ENCODE measurements at regions not wholly inside any gene's neighbourhood (a gene's known extent, or its start where the extent isn't known, plus 50 kb on each side); places are given as distances from the start of the nearest gene placed in this dataset.
"Not testable (repeated sequence)": the region's sequence is repeated elsewhere in the genome, so short reads cannot be mapped to it uniquely, and the experiment has no call there.

DNA sequence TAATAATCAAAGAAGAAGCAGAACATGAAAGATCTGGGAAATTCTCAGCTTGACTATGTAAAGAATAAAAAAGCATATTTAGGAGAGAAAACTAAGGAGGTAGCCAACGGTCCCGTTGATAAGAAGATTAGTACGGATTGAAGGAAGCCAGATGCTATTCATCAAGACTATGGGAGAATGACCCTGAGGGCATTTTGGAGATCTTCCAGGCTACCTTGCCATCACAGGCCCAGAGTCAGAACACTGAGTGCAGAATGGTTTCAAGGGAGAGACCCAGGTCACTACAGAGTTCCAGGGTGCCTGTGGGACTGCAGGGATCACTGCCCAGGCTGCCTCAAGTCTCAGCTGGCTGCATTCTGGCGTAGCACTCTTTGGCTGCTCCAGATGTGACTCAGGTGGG is 752.9 kb upstream of the ARPP21 start:
- Histone ChIP-seq H3K27me3 (ENCODE audit: control insufficient read depth in 3 of 3, insufficient read depth in 3 of 3, low read length in 3 of 3) (no peaks in the 10 kb centered on the region), H3K9me3 (ENCODE audit: control insufficient read depth in 2 of 2, insufficient read depth in 1 of 2, low read depth in 1 of 2, low read length in 1 of 2) (no peaks in the 10 kb centered on the region), H3K27ac (ENCODE audit: low read depth in 1 of 3, low read length in 2 of 3) (no peak overlapping the region), H3K4me1 (ENCODE audit: control insufficient read depth in 3 of 3, insufficient read depth in 2 of 3, low read depth in 1 of 3, low read length in 2 of 3) (peaks cover 0 to 2% (median 0%) of the 10 kb centered on the region in 3 donors), H3K36me3 (ENCODE audit: control insufficient read depth in 3 of 3, insufficient read depth in 2 of 3, low read depth in 1 of 3, low read length in 3 of 3) (no peaks in the 10 kb centered on the region), H3K4me3 (ENCODE audit: low read depth in 1 of 3, low read length in 3 of 3) (no peak overlapping the region)
- DNase-seq (no peak), FAIRE-seq (no peak)
- WGBS, 3 donors = 64 to 81% (median 65%) methylated on average over 4 of the region's 4 CpGs

DNA sequence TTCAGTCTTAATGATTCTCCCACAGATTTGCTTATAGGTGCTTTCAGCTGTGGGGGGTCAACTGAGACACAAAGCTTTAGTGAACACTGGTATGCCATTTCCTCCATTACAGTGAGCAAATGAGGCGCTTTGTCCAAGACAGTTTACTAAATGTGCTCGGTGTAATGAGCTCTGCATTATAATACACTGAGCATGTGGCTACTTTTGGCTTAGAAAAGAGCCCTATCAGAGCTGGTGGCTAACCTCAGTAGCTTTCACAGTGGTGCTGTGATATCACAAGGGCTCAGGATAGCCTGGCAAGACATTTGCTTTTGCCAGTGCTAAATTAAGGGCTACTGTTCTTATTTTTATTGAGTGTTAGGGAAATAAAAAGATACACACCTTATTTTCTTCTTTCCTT is 749.7 kb upstream of the ARPP21 start:
- Histone ChIP-seq H3K4me1 (ENCODE audit: control insufficient read depth in 3 of 3, insufficient read depth in 2 of 3, low read depth in 1 of 3, low read length in 2 of 3) (peaks cover 0 to 2% (median 0%) of the 10 kb centered on the region in 3 donors), H3K27ac (ENCODE audit: low read depth in 1 of 3, low read length in 2 of 3) (no peak overlapping the region), H3K36me3 (ENCODE audit: control insufficient read depth in 3 of 3, insufficient read depth in 2 of 3, low read depth in 1 of 3, low read length in 3 of 3) (no peaks in the 10 kb centered on the region), H3K27me3 (ENCODE audit: control insufficient read depth in 3 of 3, insufficient read depth in 3 of 3, low read length in 3 of 3) (no peaks in the 10 kb centered on the region), H3K4me3 (ENCODE audit: low read depth in 1 of 3, low read length in 3 of 3) (no peak overlapping the region), H3K9me3 (ENCODE audit: control insufficient read depth in 2 of 2, insufficient read depth in 1 of 2, low read depth in 1 of 2, low read length in 1 of 2) (no peaks in the 10 kb centered on the region)
- WGBS, 3 donors = 84 to 92% (median 89%) methylated on average over 2 of the region's 2 CpGs
- DNase-seq = no peak
- no peak for FAIRE-seq

DNA sequence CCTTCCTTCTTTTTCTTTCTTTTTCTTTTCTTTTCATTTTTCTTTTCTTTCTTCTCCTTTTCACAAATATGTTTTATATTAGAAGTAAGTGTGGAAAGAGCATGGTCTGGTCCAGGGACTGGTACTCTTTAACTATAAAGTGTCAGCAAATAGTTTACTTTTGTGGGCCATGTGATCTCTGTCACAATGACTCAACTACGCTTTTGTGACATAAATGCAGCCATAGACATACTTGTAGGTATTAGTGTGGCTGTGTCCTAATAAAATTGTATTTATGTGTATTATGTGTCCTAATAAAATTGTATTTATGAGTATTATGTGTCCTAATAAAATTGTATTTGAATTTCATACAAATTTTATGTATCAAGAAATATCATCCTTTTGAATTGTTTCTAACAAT is 749.1 kb upstream of the ARPP21 start:
- H3K27ac ChIP-seq (ENCODE audit: low read depth in 1 of 3, low read length in 2 of 3) = no peak overlapping the region
- H3K9me3 ChIP-seq (ENCODE audit: control insufficient read depth in 2 of 2, insufficient read depth in 1 of 2, low read depth in 1 of 2, low read length in 1 of 2) = no peaks in the 10 kb centered on the region
- no peak for FAIRE-seq
- WGBS, 3 donors = 80 to 91% (median 86%) methylated on average over 1 of the region's 1 CpG
- DNase-seq = no peak
- H3K4me3 ChIP-seq (ENCODE audit: low read depth in 1 of 3, low read length in 3 of 3) = no peak overlapping the region
- no peaks in the 10 kb centered on the region for H3K27me3 ChIP-seq (ENCODE audit: control insufficient read depth in 3 of 3, insufficient read depth in 3 of 3, low read length in 3 of 3)
- H3K4me1 ChIP-seq (ENCODE audit: control insufficient read depth in 3 of 3, insufficient read depth in 2 of 3, low read depth in 1 of 3, low read length in 2 of 3) = peaks cover 0 to 2% (median 0%) of the 10 kb centered on the region in 3 donors
- H3K36me3 ChIP-seq (ENCODE audit: control insufficient read depth in 3 of 3, insufficient read depth in 2 of 3, low read depth in 1 of 3, low read length in 3 of 3) = no peaks in the 10 kb centered on the region

DNA sequence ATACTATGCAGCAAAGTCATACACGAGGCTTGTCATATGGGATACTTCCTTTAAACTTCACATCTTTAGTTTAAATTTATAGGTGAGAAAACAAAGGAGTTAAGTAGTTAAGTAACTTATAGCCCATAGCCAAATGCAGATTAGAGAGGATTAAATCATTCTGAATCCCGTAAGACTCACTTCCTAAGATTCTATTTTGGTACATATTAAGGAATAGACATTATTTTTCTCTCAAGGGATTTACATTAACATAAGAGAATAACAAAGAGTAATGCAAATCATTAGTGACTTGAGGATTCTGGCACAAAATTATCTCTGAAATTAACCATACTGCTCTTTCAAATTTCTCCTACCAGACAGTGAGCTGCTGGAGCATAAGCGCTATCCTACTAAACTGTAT is 747.4 kb upstream of the ARPP21 start:
- Histone ChIP-seq H3K4me3 (ENCODE audit: low read depth in 1 of 3, low read length in 3 of 3) (no peak overlapping the region), H3K27ac (ENCODE audit: low read depth in 1 of 3, low read length in 2 of 3) (no peak overlapping the region), H3K4me1 (ENCODE audit: control insufficient read depth in 3 of 3, insufficient read depth in 2 of 3, low read depth in 1 of 3, low read length in 2 of 3) (peaks cover 0 to 2% (median 0%) of the 10 kb centered on the region in 3 donors), H3K36me3 (ENCODE audit: control insufficient read depth in 3 of 3, insufficient read depth in 2 of 3, low read depth in 1 of 3, low read length in 3 of 3) (no peaks in the 10 kb centered on the region), H3K9me3 (ENCODE audit: control insufficient read depth in 2 of 2, insufficient read depth in 1 of 2, low read depth in 1 of 2, low read length in 1 of 2) (no peaks in the 10 kb centered on the region), H3K27me3 (ENCODE audit: control insufficient read depth in 3 of 3, insufficient read depth in 3 of 3, low read length in 3 of 3) (no peaks in the 10 kb centered on the region)
- FAIRE-seq = no peak
- WGBS, 3 donors = 84 to 91% (median 89%) methylated on average over 3 of the region's 3 CpGs
- DNase-seq = no peak

DNA sequence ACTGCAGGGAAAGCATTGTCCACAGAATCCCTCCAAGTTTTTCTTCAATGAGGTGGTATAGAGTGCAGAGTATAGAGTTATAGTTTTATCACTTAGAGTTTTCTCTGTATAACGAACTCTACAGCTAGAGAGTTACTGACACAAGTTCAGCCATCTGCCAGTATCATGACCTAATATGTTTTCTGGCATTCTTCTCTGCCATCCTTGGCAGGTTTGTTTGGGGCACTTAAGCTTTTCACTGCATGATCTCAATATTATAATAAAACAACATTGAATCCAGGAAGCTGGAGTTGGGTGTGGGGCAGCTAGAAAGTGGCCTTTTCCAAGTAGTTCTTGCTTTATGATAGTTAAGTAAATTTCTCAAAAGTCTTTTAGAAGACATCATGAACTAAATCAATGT is 743.5 kb upstream of the ARPP21 start:
- Histone ChIP-seq H3K4me3 (ENCODE audit: low read depth in 1 of 3, low read length in 3 of 3) (no peak overlapping the region), H3K36me3 (ENCODE audit: control insufficient read depth in 3 of 3, insufficient read depth in 2 of 3, low read depth in 1 of 3, low read length in 3 of 3) (no peaks in the 10 kb centered on the region), H3K27me3 (ENCODE audit: control insufficient read depth in 3 of 3, insufficient read depth in 3 of 3, low read length in 3 of 3) (no peaks in the 10 kb centered on the region), H3K9me3 (ENCODE audit: control insufficient read depth in 2 of 2, insufficient read depth in 1 of 2, low read depth in 1 of 2, low read length in 1 of 2) (no peaks in the 10 kb centered on the region), H3K4me1 (ENCODE audit: control insufficient read depth in 3 of 3, insufficient read depth in 2 of 3, low read depth in 1 of 3, low read length in 2 of 3) (peaks cover 0 to 2% (median 0%) of the 10 kb centered on the region in 3 donors), H3K27ac (ENCODE audit: low read depth in 1 of 3, low read length in 2 of 3) (no peak overlapping the region)
- no peak for FAIRE-seq
- WGBS, 3 donors = 48 to 74% (median 52%) methylated on average over 1 of the region's 1 CpG
- no peak for DNase-seq

DNA sequence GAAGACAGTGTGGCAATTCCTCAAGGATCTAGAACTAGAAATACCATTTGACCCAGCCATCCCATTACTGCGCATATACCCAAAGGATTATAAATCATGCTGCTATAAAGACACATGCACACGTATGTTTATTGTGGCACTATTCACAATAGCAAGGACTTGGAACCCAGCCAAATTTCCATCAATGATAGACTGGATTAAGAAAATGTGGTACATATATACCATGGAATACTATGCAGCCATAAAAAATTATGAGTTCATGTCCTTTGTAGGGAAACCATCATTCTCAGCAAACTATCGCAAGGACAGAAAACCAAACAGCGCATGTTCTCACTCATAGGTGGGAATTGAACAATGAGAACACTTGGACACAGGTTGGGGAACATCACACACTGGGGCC is 729.6 kb upstream of the ARPP21 start:
- H3K4me1 ChIP-seq (ENCODE audit: control insufficient read depth in 3 of 3, insufficient read depth in 2 of 3, low read depth in 1 of 3, low read length in 2 of 3); H3K9me3 ChIP-seq (ENCODE audit: control insufficient read depth in 2 of 2, insufficient read depth in 1 of 2, low read depth in 1 of 2, low read length in 1 of 2); DNase-seq; H3K4me3 ChIP-seq (ENCODE audit: low read depth in 1 of 3, low read length in 3 of 3); H3K27me3 ChIP-seq (ENCODE audit: control insufficient read depth in 3 of 3, insufficient read depth in 3 of 3, low read length in 3 of 3); H3K27ac ChIP-seq (ENCODE audit: low read depth in 1 of 3, low read length in 2 of 3); H3K36me3 ChIP-seq (ENCODE audit: control insufficient read depth in 3 of 3, insufficient read depth in 2 of 3, low read depth in 1 of 3, low read length in 3 of 3); FAIRE-seq: not testable (repeated sequence)
- WGBS, 3 donors = 91 to 93% (median 91%) methylated on average over 4 of the region's 4 CpGs

DNA sequence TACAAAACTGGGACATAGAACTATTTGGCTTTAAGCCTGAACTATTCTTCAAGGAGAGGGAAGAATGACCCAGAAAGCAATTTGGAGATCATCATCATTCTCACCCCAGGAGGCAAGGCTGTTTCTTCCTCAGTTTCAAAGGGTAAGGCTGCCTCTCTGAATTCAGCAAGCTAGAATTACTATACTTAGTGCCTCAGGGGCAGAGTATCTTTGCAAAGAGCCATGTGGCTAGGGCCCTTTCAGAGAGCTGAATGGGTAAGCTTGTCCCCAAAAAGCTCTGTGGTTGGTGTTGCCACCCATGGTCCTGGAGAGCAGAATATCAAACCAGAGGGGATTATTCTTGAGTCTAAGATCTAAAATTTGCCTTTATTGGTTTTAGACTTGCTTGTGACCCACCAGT is 720.3 kb upstream of the ARPP21 start:
- Histone ChIP-seq H3K9me3 (ENCODE audit: control insufficient read depth in 2 of 2, insufficient read depth in 1 of 2, low read depth in 1 of 2, low read length in 1 of 2) (no peaks in the 10 kb centered on the region), H3K27me3 (ENCODE audit: control insufficient read depth in 3 of 3, insufficient read depth in 3 of 3, low read length in 3 of 3) (no peaks in the 10 kb centered on the region), H3K27ac (ENCODE audit: low read depth in 1 of 3, low read length in 2 of 3) (no peak overlapping the region), H3K36me3 (ENCODE audit: control insufficient read depth in 3 of 3, insufficient read depth in 2 of 3, low read depth in 1 of 3, low read length in 3 of 3) (no peaks in the 10 kb centered on the region), H3K4me3 (ENCODE audit: low read depth in 1 of 3, low read length in 3 of 3) (no peak overlapping the region), H3K4me1 (ENCODE audit: control insufficient read depth in 3 of 3, insufficient read depth in 2 of 3, low read depth in 1 of 3, low read length in 2 of 3) (no peaks in the 10 kb centered on the region)
- FAIRE-seq = no peak
- no peak for DNase-seq

DNA sequence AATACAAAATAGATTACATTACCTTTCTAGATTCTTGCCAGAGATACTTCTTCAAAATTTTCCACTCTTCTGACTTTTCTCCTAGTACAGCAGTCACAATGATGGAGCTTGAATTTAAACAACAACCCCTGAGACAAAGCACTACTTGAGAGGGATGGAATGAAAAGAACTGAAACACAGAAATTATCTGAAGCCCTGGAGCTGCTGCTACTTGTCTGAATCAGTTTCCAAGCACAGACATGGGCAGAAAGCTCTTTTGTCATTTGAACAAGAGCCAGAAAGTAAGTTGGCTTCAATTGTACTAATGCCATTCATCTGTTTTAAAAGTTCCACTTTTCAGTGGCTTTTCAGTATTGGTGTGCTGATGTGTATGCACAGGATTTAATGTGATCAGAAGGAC is 718.5 kb upstream of the ARPP21 start:
- DNase-seq (no peak), FAIRE-seq (no peak)
- Histone ChIP-seq H3K36me3 (ENCODE audit: control insufficient read depth in 3 of 3, insufficient read depth in 2 of 3, low read depth in 1 of 3, low read length in 3 of 3) (no peaks in the 10 kb centered on the region), H3K9me3 (ENCODE audit: control insufficient read depth in 2 of 2, insufficient read depth in 1 of 2, low read depth in 1 of 2, low read length in 1 of 2) (no peaks in the 10 kb centered on the region), H3K27ac (ENCODE audit: low read depth in 1 of 3, low read length in 2 of 3) (no peak overlapping the region), H3K4me3 (ENCODE audit: low read depth in 1 of 3, low read length in 3 of 3) (no peak overlapping the region), H3K27me3 (ENCODE audit: control insufficient read depth in 3 of 3, insufficient read depth in 3 of 3, low read length in 3 of 3) (no peaks in the 10 kb centered on the region), H3K4me1 (ENCODE audit: control insufficient read depth in 3 of 3, insufficient read depth in 2 of 3, low read depth in 1 of 3, low read length in 2 of 3) (no peaks in the 10 kb centered on the region)

DNA sequence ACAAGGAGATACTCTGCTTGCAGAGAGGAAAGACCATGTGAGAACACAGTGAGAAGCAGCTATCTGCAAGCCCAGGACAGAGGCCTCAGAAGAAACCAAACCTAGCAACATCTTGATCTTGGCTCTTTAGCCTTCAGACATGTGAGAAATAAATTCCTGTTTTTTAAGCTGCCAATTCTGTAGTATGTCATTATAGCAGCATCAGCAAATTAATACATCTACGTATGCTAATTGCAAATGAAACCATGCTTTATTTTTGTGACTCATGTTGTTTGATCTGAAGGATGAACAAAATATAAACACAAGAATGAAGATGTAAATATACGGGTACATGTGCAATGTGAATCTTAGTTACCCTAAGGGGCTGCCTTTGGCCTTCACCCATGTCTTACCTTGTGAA is 714.4 kb upstream of the ARPP21 start:
- Histone ChIP-seq H3K4me1 (ENCODE audit: control insufficient read depth in 3 of 3, insufficient read depth in 2 of 3, low read depth in 1 of 3, low read length in 2 of 3) (no peaks in the 10 kb centered on the region), H3K27me3 (ENCODE audit: control insufficient read depth in 3 of 3, insufficient read depth in 3 of 3, low read length in 3 of 3) (no peaks in the 10 kb centered on the region), H3K4me3 (ENCODE audit: low read depth in 1 of 3, low read length in 3 of 3) (no peak overlapping the region), H3K36me3 (ENCODE audit: control insufficient read depth in 3 of 3, insufficient read depth in 2 of 3, low read depth in 1 of 3, low read length in 3 of 3) (no peaks in the 10 kb centered on the region), H3K27ac (ENCODE audit: low read depth in 1 of 3, low read length in 2 of 3) (no peak overlapping the region), H3K9me3 (ENCODE audit: control insufficient read depth in 2 of 2, insufficient read depth in 1 of 2, low read depth in 1 of 2, low read length in 1 of 2) (no peaks in the 10 kb centered on the region)
- FAIRE-seq (no peak), DNase-seq (no peak)
- WGBS, 3 donors = 86 to 90% (median 89%) methylated on average over 2 of the region's 2 CpGs

Data from small intestine (tissue), 7 donors.